ENCODE measurements at regions not wholly inside any gene's neighbourhood (a gene's known extent, or its start where the extent isn't known, plus 50 kb on each side); places are given as distances from the start of the nearest gene placed in this dataset.
A peak's percentile ranks its signal among the peaks of the same experiment; 100 is the strongest.
"Not testable (repeated sequence)": the region's sequence is repeated elsewhere in the genome, so short reads cannot be mapped to it uniquely, and the experiment has no call there.

DNA sequence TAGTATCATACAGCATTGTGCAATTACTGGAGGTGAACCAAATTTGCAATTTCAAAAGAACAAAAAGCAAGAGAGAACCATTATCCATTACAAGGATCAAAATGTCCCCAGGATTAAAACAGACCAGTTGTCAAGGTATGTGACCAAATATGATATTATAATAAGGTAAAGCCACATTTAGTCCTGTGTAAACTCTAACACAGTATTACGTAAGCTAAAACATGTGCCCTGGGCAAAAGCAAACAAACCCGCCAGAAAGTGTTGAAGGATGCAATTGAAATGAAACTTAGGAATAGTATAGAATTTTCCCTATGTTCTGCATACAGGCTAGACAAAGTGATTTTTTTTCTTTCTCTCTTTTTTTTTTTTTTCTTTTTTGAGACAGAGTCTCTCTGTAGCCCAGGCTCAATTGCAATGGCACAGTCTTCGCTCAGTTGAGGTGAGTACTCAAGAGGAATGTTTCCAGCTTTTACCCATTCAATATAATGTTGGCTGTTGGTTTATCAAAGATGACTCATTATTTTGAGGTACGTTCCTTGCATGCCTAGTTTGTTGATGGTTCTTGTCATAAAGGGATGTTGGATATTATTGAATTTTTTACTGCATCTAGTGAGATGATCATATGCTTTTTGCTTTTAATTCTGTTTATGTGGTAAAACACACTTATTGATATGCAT is 137.1 kb upstream of the FOXG1 start:
- intact Hi-C loops (cut with DNase I; ENCODE audit: low total_unique reads) (no loop called here), in situ Hi-C loops (cut with MboI; ENCODE audit: low pct_ligation_motif_present in 1 of 4, low pct_unique_long_range_greater_than_20kb in 1 of 4, low sequenced_read_pairs in 3 of 4) (no loop called here)
- TF ChIP-seq POLR2AphosphoS5 (IDR thresholded peaks at IDR 0.05) (no peak), POLR2A (IDR thresholded peaks at IDR 0.05) (no peak), EP300 (IDR thresholded peaks at IDR 0.05; ENCODE audit: low read depth) (no peak), CTCF (IDR thresholded peaks at IDR 0.05) (no peak)
- 75 to 84% methylated on average over 4 of the region's 4 CpGs for WGBS, 2 donors (ENCODE audit: low coverage in 1 of 2)
- H3K27ac ChIP-seq = no peak overlapping the region
- H3K27me3 ChIP-seq = no peaks in the 10 kb centered on the region
- no peak for DNase-seq
- no peaks in the 10 kb centered on the region for H3K4me1 ChIP-seq
- H3K36me3 ChIP-seq = no peaks in the 10 kb centered on the region
- H3K4me3 ChIP-seq = no peak overlapping the region
- no peaks in the 10 kb centered on the region for H3K9me3 ChIP-seq

GRCh38 chr14:28630100-28630499 is 136.5 kb upstream of the FOXG1 start:
- 99 to 100% methylated on average over 3 of the region's 3 CpGs for WGBS, 2 donors (ENCODE audit: low coverage in 1 of 2)

GRCh38 chr14:28635387-28635786 is 131.2 kb upstream of the FOXG1 start:
- no peak for DNase-seq
- Histone ChIP-seq H3K4me3 (no peak overlapping the region), H3K27ac (no peak overlapping the region), H3K36me3 (no peaks in the 10 kb centered on the region), H3K4me1 (no peaks in the 10 kb centered on the region), H3K9me3 (no peaks in the 10 kb centered on the region), H3K27me3 (no peaks in the 10 kb centered on the region)
- in situ Hi-C loops (cut with MboI; ENCODE audit: low pct_ligation_motif_present in 1 of 4, low pct_unique_long_range_greater_than_20kb in 1 of 4, low sequenced_read_pairs in 3 of 4) (no loop called here), intact Hi-C loops (cut with DNase I; ENCODE audit: low total_unique reads) (no loop called here)
- TF ChIP-seq EP300 (IDR thresholded peaks at IDR 0.05; ENCODE audit: low read depth) = no peak
- peak in 4 of 5 experiments; percentile 26 to 57 (median 44) for TF ChIP-seq CTCF (IDR thresholded peaks at IDR 0.05)
- 3 to 5% methylated on average over 7 of the region's 7 CpGs for WGBS, 2 donors (ENCODE audit: low coverage in 1 of 2)

More at GRCh38 chr14:28630100-28630499, 136.5 kb upstream of the FOXG1 start:
- Histone ChIP-seq H3K27ac (no peak overlapping the region), H3K4me3 (no peak overlapping the region), H3K9me3 (no peaks in the 10 kb centered on the region), H3K36me3 (no peaks in the 10 kb centered on the region), H3K4me1 (no peaks in the 10 kb centered on the region), H3K27me3 (no peaks in the 10 kb centered on the region)
- DNase-seq = no peak
- intact Hi-C loops (cut with DNase I; ENCODE audit: low total_unique reads) = no loop called here
- in situ Hi-C loops (cut with MboI; ENCODE audit: low pct_ligation_motif_present in 1 of 4, low pct_unique_long_range_greater_than_20kb in 1 of 4, low sequenced_read_pairs in 3 of 4) = no loop called here
- TF ChIP-seq CTCF (IDR thresholded peaks at IDR 0.05) (no peak), POLR2AphosphoS5 (IDR thresholded peaks at IDR 0.05) (no peak), POLR2A (IDR thresholded peaks at IDR 0.05) (no peak), EP300 (IDR thresholded peaks at IDR 0.05; ENCODE audit: low read depth) (no peak)

DNA sequence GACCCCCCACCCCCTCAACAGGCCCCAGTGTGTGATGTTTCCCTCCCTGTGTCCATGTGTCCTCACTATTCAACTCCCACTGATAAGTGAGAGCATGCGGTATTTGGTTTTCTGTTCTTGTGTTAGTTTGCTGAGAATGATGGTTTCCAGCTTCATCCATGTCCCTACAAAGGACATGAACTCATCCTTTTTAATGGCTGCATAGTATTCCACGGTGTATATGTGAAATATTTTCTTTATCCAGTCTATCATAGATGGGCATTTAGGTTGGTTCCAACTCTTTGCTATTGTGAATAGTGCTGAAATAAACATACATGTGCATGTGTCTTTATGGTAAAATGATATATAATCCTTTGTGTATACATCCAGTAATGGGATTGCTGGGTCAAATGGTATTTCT is 130.8 kb upstream of the FOXG1 start:
- H3K4me1 ChIP-seq; H3K27me3 ChIP-seq; H3K27ac ChIP-seq; intact Hi-C loops (cut with DNase I; ENCODE audit: low total_unique reads); DNase-seq; in situ Hi-C loops (cut with MboI; ENCODE audit: low pct_ligation_motif_present in 1 of 4, low pct_unique_long_range_greater_than_20kb in 1 of 4, low sequenced_read_pairs in 3 of 4); H3K4me3 ChIP-seq; H3K36me3 ChIP-seq; H3K9me3 ChIP-seq: not testable (repeated sequence)
- 58% methylated on average over 2 of the region's 2 CpGs; no CpG with 5 or more reads in 1 of the 2 donors for WGBS, 2 donors (ENCODE audit: low coverage in 1 of 2)

DNA sequence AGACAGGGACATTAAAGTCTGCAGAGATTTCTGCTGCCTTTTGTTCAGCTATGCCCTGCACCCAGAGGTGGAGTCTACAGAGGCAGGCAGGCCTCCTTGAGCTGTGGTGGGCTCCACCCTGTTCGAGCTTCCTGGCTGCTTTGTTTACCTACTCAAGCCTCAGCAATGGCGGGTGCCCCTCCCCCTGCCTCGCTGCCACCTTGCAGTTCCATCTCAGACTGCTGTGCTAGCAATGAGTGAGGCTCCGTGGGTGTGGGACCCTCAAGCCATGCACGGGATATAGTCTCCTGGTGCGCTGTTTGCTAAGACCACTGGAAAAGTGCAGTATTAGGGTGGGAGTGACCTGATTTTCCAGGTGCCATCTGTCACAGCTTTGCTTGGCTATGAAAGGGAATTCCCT is 125.4 kb upstream of the FOXG1 start:
- H3K36me3 ChIP-seq; intact Hi-C loops (cut with DNase I; ENCODE audit: low total_unique reads); H3K27me3 ChIP-seq; H3K4me1 ChIP-seq; in situ Hi-C loops (cut with MboI; ENCODE audit: low pct_ligation_motif_present in 1 of 4, low pct_unique_long_range_greater_than_20kb in 1 of 4, low sequenced_read_pairs in 3 of 4); DNase-seq; H3K9me3 ChIP-seq; H3K27ac ChIP-seq; H3K4me3 ChIP-seq: not testable (repeated sequence)
- 86% methylated on average over 6 of the region's 6 CpGs; no CpG with 5 or more reads in 1 of the 2 donors for WGBS, 2 donors (ENCODE audit: low coverage in 1 of 2)
